ENCODE measurements at regions not wholly inside any gene's neighbourhood (a gene's known extent, or its start where the extent isn't known, plus 50 kb on each side); places are given as distances from the start of the nearest gene placed in this dataset.
"Not testable (repeated sequence)": the region's sequence is repeated elsewhere in the genome, so short reads cannot be mapped to it uniquely, and the experiment has no call there.

- no peak for DNase-seq (ENCODE audit: low read depth)
These were observed 68.2 kb downstream of the LHX9 start for GRCh38 chr1:197985351-197985750.

GRCh38 chr1:197986817-197987216, 69.6 kb downstream of the LHX9 start:
- no peak for DNase-seq (ENCODE audit: low read depth)
- H3K4me3 ChIP-seq (ENCODE audit: low read depth, low read length), result no peak overlapping the region
- TF ChIP-seq CTCF (IDR thresholded peaks at IDR 0.05; ENCODE audit: insufficient read depth, low read length, poor library complexity, severe bottlenecking), result no peak

More at GRCh38 chr1:197985351-197985750, 68.2 kb downstream of the LHX9 start:
- Histone ChIP-seq H3K27me3 (ENCODE audit: control insufficient read depth, insufficient read depth, low read length) (no peaks in the 10 kb centered on the region), H3K36me3 (ENCODE audit: control insufficient read depth, insufficient read depth, low read length) (no peaks in the 10 kb centered on the region), H3K4me3 (ENCODE audit: low read depth, low read length) (no peak overlapping the region)
- no peak for TF ChIP-seq CTCF (IDR thresholded peaks at IDR 0.05; ENCODE audit: insufficient read depth, low read length, poor library complexity, severe bottlenecking)

GRCh38 chr1:197987294-197987693, 70.1 kb downstream of the LHX9 start:
- Histone ChIP-seq H3K36me3 (ENCODE audit: control insufficient read depth, insufficient read depth, low read length) (no peaks in the 10 kb centered on the region), H3K4me3 (ENCODE audit: low read depth, low read length) (no peak overlapping the region), H3K27me3 (ENCODE audit: control insufficient read depth, insufficient read depth, low read length) (no peaks in the 10 kb centered on the region)
- DNase-seq (ENCODE audit: low read depth), result no peak
- TF ChIP-seq CTCF (IDR thresholded peaks at IDR 0.05; ENCODE audit: insufficient read depth, low read length, poor library complexity, severe bottlenecking), result no peak

More at GRCh38 chr1:197986817-197987216, 69.6 kb downstream of the LHX9 start:
- Histone ChIP-seq H3K36me3 (ENCODE audit: control insufficient read depth, insufficient read depth, low read length) (no peaks in the 10 kb centered on the region), H3K27me3 (ENCODE audit: control insufficient read depth, insufficient read depth, low read length) (no peaks in the 10 kb centered on the region)

GRCh38 chr1:197988581-197988980, 71.4 kb downstream of the LHX9 start:
- DNase-seq (ENCODE audit: low read depth); H3K36me3 ChIP-seq (ENCODE audit: control insufficient read depth, insufficient read depth, low read length); H3K4me3 ChIP-seq (ENCODE audit: low read depth, low read length); H3K27me3 ChIP-seq (ENCODE audit: control insufficient read depth, insufficient read depth, low read length): not testable (repeated sequence)

- DNase-seq (ENCODE audit: low read depth), result no peak
- Histone ChIP-seq H3K4me3 (ENCODE audit: low read depth, low read length) (no peak overlapping the region), H3K27me3 (ENCODE audit: control insufficient read depth, insufficient read depth, low read length) (no peaks in the 10 kb centered on the region), H3K36me3 (ENCODE audit: control insufficient read depth, insufficient read depth, low read length) (no peaks in the 10 kb centered on the region)
- no peak for TF ChIP-seq CTCF (IDR thresholded peaks at IDR 0.05; ENCODE audit: insufficient read depth, low read length, poor library complexity, severe bottlenecking)
These were observed 71.9 kb downstream of the LHX9 start for GRCh38 chr1:197989058-197989457.

- no peak for DNase-seq (ENCODE audit: low read depth)
- Histone ChIP-seq H3K4me3 (ENCODE audit: low read depth, low read length) (no peak overlapping the region), H3K36me3 (ENCODE audit: control insufficient read depth, insufficient read depth, low read length) (no peaks in the 10 kb centered on the region), H3K27me3 (ENCODE audit: control insufficient read depth, insufficient read depth, low read length) (no peaks in the 10 kb centered on the region)
- TF ChIP-seq CTCF (IDR thresholded peaks at IDR 0.05; ENCODE audit: insufficient read depth, low read length, poor library complexity, severe bottlenecking), result no peak
These were observed 74.4 kb downstream of the LHX9 start for GRCh38 chr1:197991594-197991993.
